ENCODE measurements at regions not wholly inside any gene's neighbourhood (a gene's known extent, or its start where the extent isn't known, plus 50 kb on each side); places are given as distances from the start of the nearest gene placed in this dataset.
"Not testable (repeated sequence)": the region's sequence is repeated elsewhere in the genome, so short reads cannot be mapped to it uniquely, and the experiment has no call there.

DNA sequence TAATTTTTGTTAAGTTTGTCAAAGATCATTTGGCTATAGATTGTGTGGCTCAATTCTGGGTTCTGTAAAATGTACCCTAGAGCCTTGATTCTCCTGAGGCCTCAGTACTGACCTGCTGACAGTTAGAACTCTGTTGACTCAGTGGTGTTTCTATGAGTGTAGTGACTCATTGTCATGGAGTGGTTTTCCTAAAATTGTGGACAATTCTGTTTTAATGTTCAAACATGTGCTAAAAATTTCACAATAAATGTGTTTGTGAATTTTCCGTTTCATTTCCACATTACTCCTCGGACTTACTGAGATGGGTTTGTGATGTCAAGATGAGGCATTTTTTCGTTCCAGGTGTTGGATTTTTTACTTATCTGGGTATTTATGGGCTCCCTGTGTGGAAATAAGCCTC lies 695.9 kb downstream of the TMEM121 start:
- intact Hi-C loops (cut with DNase I; ENCODE audit: low total_unique reads): no loop called here
- TF ChIP-seq, protein P1, sequence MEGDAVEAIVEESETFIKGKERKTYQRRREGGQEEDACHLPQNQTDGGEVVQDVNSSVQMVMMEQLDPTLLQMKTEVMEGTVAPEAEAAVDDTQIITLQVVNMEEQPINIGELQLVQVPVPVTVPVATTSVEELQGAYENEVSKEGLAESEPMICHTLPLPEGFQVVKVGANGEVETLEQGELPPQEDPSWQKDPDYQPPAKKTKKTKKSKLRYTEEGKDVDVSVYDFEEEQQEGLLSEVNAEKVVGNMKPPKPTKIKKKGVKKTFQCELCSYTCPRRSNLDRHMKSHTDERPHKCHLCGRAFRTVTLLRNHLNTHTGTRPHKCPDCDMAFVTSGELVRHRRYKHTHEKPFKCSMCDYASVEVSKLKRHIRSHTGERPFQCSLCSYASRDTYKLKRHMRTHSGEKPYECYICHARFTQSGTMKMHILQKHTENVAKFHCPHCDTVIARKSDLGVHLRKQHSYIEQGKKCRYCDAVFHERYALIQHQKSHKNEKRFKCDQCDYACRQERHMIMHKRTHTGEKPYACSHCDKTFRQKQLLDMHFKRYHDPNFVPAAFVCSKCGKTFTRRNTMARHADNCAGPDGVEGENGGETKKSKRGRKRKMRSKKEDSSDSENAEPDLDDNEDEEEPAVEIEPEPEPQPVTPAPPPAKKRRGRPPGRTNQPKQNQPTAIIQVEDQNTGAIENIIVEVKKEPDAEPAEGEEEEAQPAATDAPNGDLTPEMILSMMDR (IDR thresholded peaks at IDR 0.05): no peak
- TF ChIP-seq POLR2A (IDR thresholded peaks at IDR 0.05): no peak
- Histone ChIP-seq H3K4me1 (no peaks in the 10 kb centered on the region), H3K36me3 (ENCODE audit: low read depth, missing control alignments) (no peaks in the 10 kb centered on the region), H3K27ac (no peak overlapping the region), H3K27me3 (no peaks in the 10 kb centered on the region), H3K4me3 (no peak overlapping the region), H3K9me3 (no peaks in the 10 kb centered on the region)
- DNase-seq: no peak
- 65 to 69% methylated on average over 3 of the region's 3 CpGs for WGBS, 2 donors

DNA sequence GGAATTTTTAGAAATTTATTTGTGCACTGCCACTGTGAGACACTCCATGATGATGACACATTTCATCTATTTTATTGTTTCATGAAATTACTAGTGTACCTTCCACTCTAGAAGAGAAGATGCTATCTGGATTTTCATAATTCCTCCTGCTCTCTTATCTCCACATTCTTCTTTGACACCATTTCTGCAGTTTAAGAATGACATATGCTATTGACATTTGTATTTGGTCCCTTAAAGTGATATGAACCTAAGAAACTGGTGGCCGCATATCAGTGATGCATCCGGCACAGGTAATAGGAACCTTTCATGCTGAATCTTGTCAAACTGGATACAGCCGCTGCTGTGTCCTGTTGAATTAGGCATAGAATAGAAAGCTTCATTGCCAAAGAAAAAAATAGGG lies 696.3 kb downstream of the TMEM121 start:
- no peak overlapping the region for H3K4me3 ChIP-seq
- H3K36me3 ChIP-seq (ENCODE audit: low read depth, missing control alignments): no peaks in the 10 kb centered on the region
- no peaks in the 10 kb centered on the region for H3K4me1 ChIP-seq
- H3K9me3 ChIP-seq: no peaks in the 10 kb centered on the region
- 85 to 86% methylated on average over 3 of the region's 3 CpGs for WGBS, 2 donors
- intact Hi-C loops (cut with DNase I; ENCODE audit: low total_unique reads): no loop called here
- TF ChIP-seq, protein P1 (IDR thresholded peaks at IDR 0.05): no peak
- no peak for TF ChIP-seq POLR2A (IDR thresholded peaks at IDR 0.05)
- DNase-seq: no peak
- H3K27me3 ChIP-seq: no peaks in the 10 kb centered on the region
- H3K27ac ChIP-seq: no peak overlapping the region

DNA sequence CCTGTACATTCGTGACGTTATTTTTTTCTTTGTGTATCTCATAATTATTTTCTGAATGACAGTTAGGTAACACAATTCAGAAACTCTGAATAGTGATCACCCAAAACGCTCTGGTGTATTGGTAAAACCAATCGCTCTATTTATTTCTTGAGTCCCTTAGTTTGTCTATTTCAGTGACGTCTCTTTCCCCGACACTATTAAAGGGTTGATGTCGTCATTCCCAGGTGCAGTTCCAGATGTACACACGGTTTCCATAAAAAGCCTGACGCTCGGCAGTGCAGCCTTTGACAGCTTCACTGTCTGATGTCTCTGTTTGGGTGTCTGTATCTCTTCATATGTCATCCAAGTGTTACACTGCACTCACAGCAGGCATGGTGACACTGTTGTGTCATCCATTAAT lies 701.4 kb downstream of the TMEM121 start:
- H3K36me3 ChIP-seq (ENCODE audit: low read depth, missing control alignments): no peaks in the 10 kb centered on the region
- 77 to 81% methylated on average over 10 of the region's 10 CpGs for WGBS, 2 donors
- intact Hi-C loops (cut with DNase I; ENCODE audit: low total_unique reads): no loop called here
- H3K27ac ChIP-seq: no peak overlapping the region
- no peaks in the 10 kb centered on the region for H3K9me3 ChIP-seq
- H3K4me1 ChIP-seq: no peaks in the 10 kb centered on the region
- TF ChIP-seq, protein P1 (IDR thresholded peaks at IDR 0.05): no peak
- no peak for TF ChIP-seq POLR2A (IDR thresholded peaks at IDR 0.05)
- H3K27me3 ChIP-seq: no peaks in the 10 kb centered on the region
- H3K4me3 ChIP-seq: no peak overlapping the region
- DNase-seq: no peak

DNA sequence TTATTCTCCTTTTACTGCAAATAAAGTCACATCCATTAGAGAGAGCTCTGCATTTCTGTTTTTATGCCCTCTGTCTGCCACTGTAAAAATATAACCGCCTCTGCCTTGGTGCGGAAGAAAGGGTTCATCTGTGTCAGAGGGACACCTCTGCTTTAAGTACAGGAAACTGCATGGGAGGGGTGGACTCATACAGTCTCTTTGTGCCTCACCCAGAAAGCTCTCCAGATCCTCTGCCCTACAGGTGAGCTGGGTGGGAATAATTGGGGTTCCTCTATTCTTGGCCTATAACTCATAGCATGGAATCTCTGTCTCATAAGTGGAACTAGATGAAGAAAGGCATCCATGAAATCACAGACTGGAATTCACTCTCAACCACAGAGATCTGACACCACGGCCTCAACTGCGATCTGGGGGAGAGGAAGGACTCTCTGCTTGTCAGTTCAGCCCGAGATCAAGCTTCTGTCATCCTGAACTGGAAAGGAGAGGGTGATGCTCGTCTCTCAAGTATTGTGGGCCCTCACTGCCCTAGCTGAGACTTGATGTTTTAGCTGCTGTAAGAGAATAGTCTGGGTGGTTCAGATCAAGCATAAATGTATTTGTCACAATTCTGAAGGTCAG lies 702.3 kb downstream of the TMEM121 start:
- intact Hi-C loops (cut with DNase I; ENCODE audit: low total_unique reads): no loop called here
- Histone ChIP-seq H3K27ac (no peak overlapping the region), H3K4me1 (no peaks in the 10 kb centered on the region), H3K4me3 (no peak overlapping the region), H3K36me3 (ENCODE audit: low read depth, missing control alignments) (no peaks in the 10 kb centered on the region), H3K27me3 (no peaks in the 10 kb centered on the region), H3K9me3 (no peaks in the 10 kb centered on the region)
- TF ChIP-seq, protein P1 (IDR thresholded peaks at IDR 0.05): no peak
- no peak for TF ChIP-seq POLR2A (IDR thresholded peaks at IDR 0.05)
- WGBS, 2 donors: 75 to 82% methylated on average over 6 of the region's 6 CpGs
- DNase-seq: no peak

DNA sequence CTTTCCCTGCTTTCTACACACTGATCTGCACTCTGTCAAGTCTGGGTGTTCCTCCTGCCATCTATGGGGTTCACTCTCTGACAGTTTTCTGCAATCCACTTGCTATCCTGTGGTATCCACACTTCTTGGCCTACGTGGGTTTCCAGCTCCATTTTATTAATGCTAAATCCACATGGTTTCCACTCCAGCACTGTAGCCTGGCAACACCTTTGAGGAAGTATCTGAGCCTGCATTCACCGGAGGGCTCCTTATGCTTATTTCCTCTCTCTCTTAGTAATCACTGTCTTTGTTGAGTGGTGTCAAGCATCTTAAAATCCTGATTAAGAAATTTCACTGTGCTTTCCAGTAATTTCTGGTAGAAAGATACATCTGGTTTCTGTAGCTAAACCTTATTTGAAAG lies 703.7 kb downstream of the TMEM121 start:
- intact Hi-C loops (cut with DNase I; ENCODE audit: low total_unique reads): no loop called here
- H3K27me3 ChIP-seq: no peaks in the 10 kb centered on the region
- no peak for TF ChIP-seq POLR2A (IDR thresholded peaks at IDR 0.05)
- TF ChIP-seq, protein P1 (IDR thresholded peaks at IDR 0.05): no peak
- DNase-seq: no peak
- H3K27ac ChIP-seq: no peak overlapping the region
- H3K9me3 ChIP-seq: no peaks in the 10 kb centered on the region
- H3K4me3 ChIP-seq: no peak overlapping the region
- 45 to 53% methylated on average over 2 of the region's 2 CpGs for WGBS, 2 donors
- H3K36me3 ChIP-seq (ENCODE audit: low read depth, missing control alignments): no peaks in the 10 kb centered on the region
- H3K4me1 ChIP-seq: no peaks in the 10 kb centered on the region

DNA sequence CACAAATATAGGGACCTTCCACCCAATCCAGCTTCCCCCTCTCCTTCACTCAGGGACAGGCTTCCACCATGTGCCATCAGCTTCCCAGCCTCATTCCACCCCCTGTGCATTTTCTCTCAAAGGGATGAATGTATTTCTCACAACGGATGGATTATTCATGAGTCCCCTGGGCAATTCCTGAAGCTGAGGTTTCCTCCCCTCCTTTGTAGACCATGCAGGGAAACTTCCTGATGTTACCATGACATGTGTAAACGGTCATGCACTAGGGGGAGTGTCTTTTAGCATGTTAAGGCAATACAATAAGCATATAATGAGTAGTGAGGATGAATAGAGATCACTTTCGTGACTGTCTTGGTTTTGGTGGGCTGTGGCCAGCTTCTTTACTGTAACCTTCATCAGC lies 706.8 kb downstream of the TMEM121 start:
- H3K4me1 ChIP-seq; DNase-seq; intact Hi-C loops (cut with DNase I; ENCODE audit: low total_unique reads); H3K27me3 ChIP-seq; H3K9me3 ChIP-seq; H3K36me3 ChIP-seq (ENCODE audit: low read depth, missing control alignments); H3K4me3 ChIP-seq; H3K27ac ChIP-seq: not testable (repeated sequence)
- WGBS, 2 donors: 32 to 40% methylated on average over 3 of the region's 3 CpGs

Measured in testis (tissue), 2 donors.